HCT116 (cell line): ENCODE measurements at regions not wholly inside any gene's neighbourhood (a gene's known extent, or its start where the extent isn't known, plus 50 kb on each side); places are given as distances from the start of the nearest gene placed in this dataset.

Experiments used
- ATAC-seq: fragments of 200-7000 bp; cut with Tn5 transposase; 2 replicates; pipeline ENCODE4 v1.9.1; 2020; ENCODE audit warnings: mild to moderate bottlenecking, moderate library complexity
- BruUV-seq: library from RNA; stranded (reverse); fragments of 400-500 nt; replicated peaks from 2 replicates; lab custom pipeline; 2021; lab: Mats Ljungman, UMichigan
- CTCF ChIA-PET: fragments of 300-600 bp; sonication (Branson Sonifier 250); formaldehyde crosslinking; loops from one replicate; lab custom pipeline; 2021; ENCODE audit warnings: antibody characterized with exemption; lab: Charles Lee
- POLR2A ChIA-PET: fragments of 300-600, 350-600 bp; sonication (Branson Sonifier 250); formaldehyde crosslinking; loops from one replicate; lab custom pipeline; 2021; ENCODE audit warnings: antibody characterized with exemption; lab: Charles Lee
- RAD21 ChIA-PET, 2 experiments: fragments of 300-600 bp; sonication (Branson Sonifier 250); formaldehyde crosslinking; loops; one replicate each; lab custom pipeline; 2023; ENCODE audit warnings: low total read pairs in 2 of 2; ENCODE audit not compliant: uncharacterized antibody in 2 of 2, unreplicated experiment in 2 of 2, low non-redundant PET in 1 of 2; lab: Charles Lee
- DNase-seq: peaks from one replicate; pipeline ENCODE4 v3.0.0-alpha.2; 2010; ENCODE audit warnings: low read depth, low spot score
- H2AFZ ChIP-seq: fragments of 200-600 bp; shearing (Covaris generic), sonication (generic); 2 replicates; pipeline ENCODE4 v1.6.1; 2017; ENCODE audit warnings: low read depth, mixed run types, mixed read lengths, antibody characterized with exemption, low read length; ENCODE audit not compliant: poor library complexity, severe bottlenecking
- H3K27ac ChIP-seq: 2 replicates; pipeline ENCODE4 v1.5.1; 2012; ENCODE audit warnings: low read depth, low read length
- H3K27me3 ChIP-seq: fragments of 200-600 bp; sonication (generic); 2 replicates; pipeline ENCODE4 v1.6.1; 2016; ENCODE audit warnings: mixed run types, low read length, mixed read lengths; ENCODE audit not compliant: insufficient read depth
- H3K36me3 ChIP-seq, 2 experiments: fragments of 200-500 bp in 1 of 2; fragments of 200-600 bp in 1 of 2; sonication (Bioruptor generic) in 1 of 2; sonication (generic) in 1 of 2; 2 replicates each; pipeline versions ENCODE4 v1.5.1 to v1.6.1; 2014 to 2016; ENCODE audit warnings: low read length in 2 of 2, inconsistent platforms in 1 of 2, mixed read lengths in 1 of 2, mixed run types in 1 of 2; ENCODE audit not compliant: insufficient read depth in 2 of 2, control insufficient read depth in 1 of 2
- H3K4me1 ChIP-seq, 2 experiments: fragments of 200-600 bp in 1 of 2; sonication (generic) in 1 of 2; 2 replicates each; pipeline versions ENCODE4 v1.5.1 to v1.6.1; 2012 to 2017; ENCODE audit warnings: low read length in 2 of 2, inconsistent platforms in 1 of 2, mild to moderate bottlenecking in 1 of 2, mixed read lengths in 1 of 2, mixed run types in 1 of 2, moderate library complexity in 1 of 2; ENCODE audit not compliant: insufficient read depth in 2 of 2, control insufficient read depth in 1 of 2
- H3K4me2 ChIP-seq: fragments of 200-600 bp; sonication (generic); 2 replicates; pipeline ENCODE4 v1.6.1; 2017; ENCODE audit warnings: mixed run types, low read length, mixed read lengths
- H3K4me3 ChIP-seq, 2 experiments: fragments of 200-600 bp in 1 of 2; sonication (generic) in 1 of 2; replicated peaks in 1 of 2; 2 replicates each; pipeline ENCODE4 v1.5.1; 2011 to 2016; ENCODE audit warnings: low read length in 2 of 2, control low read depth in 1 of 2, low read depth in 1 of 2, mild to moderate bottlenecking in 1 of 2, mixed read lengths in 1 of 2, mixed run types in 1 of 2
- H3K79me2 ChIP-seq: fragments of 200-600 bp; sonication (generic); 2 replicates; pipeline ENCODE4 v1.6.1; 2017; ENCODE audit warnings: mild to moderate bottlenecking, mixed run types, low read length, moderate library complexity, mixed read lengths; ENCODE audit not compliant: insufficient read depth
- H3K9ac ChIP-seq: fragments of 200-600 bp; sonication (generic); 2 replicates; pipeline ENCODE4 v1.6.1; 2016; ENCODE audit warnings: low read length, mixed read lengths
- H3K9me2 ChIP-seq: fragments of 200-600 bp; sonication (generic), shearing (Covaris generic); 2 replicates; pipeline ENCODE4 v1.6.1; 2017; ENCODE audit warnings: mixed run types, mild to moderate bottlenecking, moderate library complexity; ENCODE audit not compliant: insufficient read depth
- H3K9me3 ChIP-seq, 2 experiments: fragments of 200-500 bp in 1 of 2; fragments of 200-600 bp in 1 of 2; sonication (Bioruptor generic) in 1 of 2; sonication (generic) in 1 of 2; 2 replicates each; pipeline ENCODE4 v1.6.1; 2014 to 2017; ENCODE audit warnings: low read length in 2 of 2, mixed read lengths in 2 of 2, inconsistent platforms in 1 of 2, low read depth in 1 of 2, mild to moderate bottlenecking in 1 of 2, mixed run types in 1 of 2, moderate library complexity in 1 of 2; ENCODE audit not compliant: control insufficient read depth in 1 of 2, insufficient read depth in 1 of 2
- H4K20me1 ChIP-seq: fragments of 200-600 bp; sonication (generic), shearing (Covaris generic); 2 replicates; pipeline ENCODE4 v1.6.1; 2017; ENCODE audit warnings: mixed run types, mild to moderate bottlenecking, moderate library complexity; ENCODE audit not compliant: insufficient read depth
- CBX3 ChIP-seq: IDR thresholded peaks from 2 replicates; pipeline ENCODE4 v1.6.1; 2012; ENCODE audit warnings: low read depth
- CEBPB ChIP-seq: IDR thresholded peaks from 2 replicates; pipeline ENCODE4 v1.6.1; 2012; ENCODE audit warnings: low read depth
- CTCF ChIP-seq, 3 experiments: fragments of 200-600 bp in 1 of 3; sonication (generic) in 1 of 3; IDR thresholded peaks in 2 of 3; conservative IDR thresholded peaks in 1 of 3; 2 replicates each; pipeline ENCODE4 v1.5.1; 2012 to 2017; ENCODE audit warnings: low read depth in 2 of 3, low read length in 2 of 3, antibody characterized with exemption in 1 of 3, borderline replicate concordance in 1 of 3, control low read depth in 1 of 3, mild to moderate bottlenecking in 1 of 3, mixed read lengths in 1 of 3, mixed run types in 1 of 3, moderate library complexity in 1 of 3; ENCODE audit not compliant: insufficient read depth in 1 of 3
- EGR1 ChIP-seq: IDR thresholded peaks from 2 replicates; pipeline ENCODE4 v1.6.1; 2012; ENCODE audit warnings: low read depth
- ELF1 ChIP-seq: IDR thresholded peaks from 2 replicates; pipeline ENCODE4 v1.6.1; 2012; ENCODE audit warnings: low read depth, borderline replicate concordance
- EZH2 ChIP-seq: fragments of 200-600 bp; sonication (generic); IDR thresholded peaks from 2 replicates; pipeline ENCODE4 v1.6.1; 2017; ENCODE audit warnings: antibody characterized with exemption, mixed run types
- FOSL1 ChIP-seq: IDR thresholded peaks from 2 replicates; pipeline ENCODE4 v1.6.1; 2012; ENCODE audit warnings: low read depth
- POLR2A ChIP-seq: IDR thresholded peaks from 2 replicates; pipeline ENCODE4 v1.7.0; 2011; ENCODE audit warnings: borderline replicate concordance; ENCODE audit not compliant: insufficient read depth, insufficient read length; ENCODE audit errors: extremely low read depth
- POLR2AphosphoS5 ChIP-seq: IDR thresholded peaks from 2 replicates; pipeline ENCODE4 v1.6.1; 2011; ENCODE audit warnings: mild to moderate bottlenecking, low read depth, low read length, moderate library complexity
- RAD21 ChIP-seq: IDR thresholded peaks from 2 replicates; pipeline ENCODE4 v1.6.1; 2012; ENCODE audit warnings: low read depth, mild to moderate bottlenecking
- REST ChIP-seq: IDR thresholded peaks from 2 replicates; pipeline ENCODE4 v1.6.1; 2012; ENCODE audit warnings: low read depth
- SIN3A ChIP-seq: IDR thresholded peaks from 2 replicates; pipeline ENCODE4 v1.6.1; 2012; ENCODE audit warnings: low read depth
- SP1 ChIP-seq: IDR thresholded peaks from 2 replicates; pipeline ENCODE4 v1.6.1; 2012; ENCODE audit warnings: low read depth
- SRF ChIP-seq: IDR thresholded peaks from 2 replicates; pipeline ENCODE4 v1.6.1; 2012; ENCODE audit warnings: low read depth
- ZFX ChIP-seq: fragments of 450-650 bp; IDR thresholded peaks from 2 replicates; pipeline ENCODE4 v1.6.1; 2017
- intact Hi-C: fragments of 100-400 bp; cut with micrococcal nuclease; formaldehyde crosslinking; loops from 2 replicates; pipeline ENCODE4 v1.10.0; 2022
- TF ChIP-seq, protein P1 (sequence below): IDR thresholded peaks from 2 replicates; pipeline ENCODE4 v1.6.1; 2012
- TF ChIP-seq, protein P2 (sequence below): IDR thresholded peaks from 2 replicates; pipeline ENCODE4 v1.6.1; 2012

GRCh38 chr1:116310180-116310579, 62.9 kb upstream of the ATP1A1 start:
- H3K4me3 ChIP-seq = no peak overlapping the region
- H3K9ac ChIP-seq = no peak overlapping the region
- no peak overlapping the region for H3K4me2 ChIP-seq
- H4K20me1 ChIP-seq = no peaks in the 10 kb centered on the region
- no peak overlapping the region for H2AFZ ChIP-seq
- no peak overlapping the region for H3K27ac ChIP-seq
- RAD21 ChIA-PET = no interaction called here
- H3K4me1 ChIP-seq = peaks cover 13 to 16% of the 10 kb centered on the region in 2 experiments
- H3K36me3 ChIP-seq = no peaks in the 10 kb centered on the region
- CTCF ChIA-PET = no interaction called here
- POLR2A ChIA-PET = no interaction called here
- no peaks in the 10 kb centered on the region for H3K27me3 ChIP-seq
- no peaks in the 10 kb centered on the region for H3K79me2 ChIP-seq
- BruUV-seq = no TSS peak
- H3K9me2 ChIP-seq = no peaks in the 10 kb centered on the region
- H3K9me3 ChIP-seq = no peaks in the 10 kb centered on the region
- intact Hi-C loops = no loop called here
- ATAC-seq = no peak
- TF ChIP-seq CEBPB = no peak
- no peak for TF ChIP-seq REST
- no peak for TF ChIP-seq ZFX
- no peak for TF ChIP-seq EZH2
- TF ChIP-seq, protein P1, sequence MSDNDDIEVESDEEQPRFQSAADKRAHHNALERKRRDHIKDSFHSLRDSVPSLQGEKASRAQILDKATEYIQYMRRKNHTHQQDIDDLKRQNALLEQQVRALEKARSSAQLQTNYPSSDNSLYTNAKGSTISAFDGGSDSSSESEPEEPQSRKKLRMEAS = no peak
- TF ChIP-seq SRF = no peak
- no peak for TF ChIP-seq FOSL1
- TF ChIP-seq CBX3 = no peak
- no peak for TF ChIP-seq POLR2A
- no peak for TF ChIP-seq ELF1
- TF ChIP-seq SIN3A = no peak
- no peak for TF ChIP-seq CTCF (IDR thresholded peaks at IDR 0.05 in 2 of 3, conservative IDR thresholded peaks at IDR 0.05 in 1 of 3; ENCODE audit: borderline replicate concordance in 1 of 3, insufficient read depth in 1 of 3, low read depth in 2 of 3, low read length in 2 of 3)
- no peak for TF ChIP-seq SP1
- TF ChIP-seq, protein P2, sequence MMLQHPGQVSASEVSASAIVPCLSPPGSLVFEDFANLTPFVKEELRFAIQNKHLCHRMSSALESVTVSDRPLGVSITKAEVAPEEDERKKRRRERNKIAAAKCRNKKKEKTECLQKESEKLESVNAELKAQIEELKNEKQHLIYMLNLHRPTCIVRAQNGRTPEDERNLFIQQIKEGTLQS = no peak
- no peak for TF ChIP-seq POLR2AphosphoS5
- no peak for TF ChIP-seq EGR1
- TF ChIP-seq RAD21 = no peak
- no peak for DNase-seq
